WTC11 (cell line): ENCODE measurements at regions not wholly inside any gene's neighbourhood (a gene's known extent, or its start where the extent isn't known, plus 50 kb on each side); places are given as distances from the start of the nearest gene placed in this dataset.

Source experiments
- ATAC-seq: fragments of 200-7000 bp; cut with Tn5 transposase; 2 replicates; pipeline ENCODE4 v1.10.0; 2021; ENCODE audit warnings: mild to moderate bottlenecking, moderate library complexity
- CTCF ChIA-PET: fragments of 300-600 bp; sonication (Branson Sonifier 250); formaldehyde crosslinking; loops from one replicate; lab custom pipeline; 2021; ENCODE audit warnings: antibody characterized with exemption; lab: Charles Lee
- POLR2A ChIA-PET: fragments of 350-600 bp; sonication (Branson Sonifier 250); formaldehyde crosslinking; loops from one replicate; lab custom pipeline; 2021; ENCODE audit warnings: antibody characterized with exemption; lab: Charles Lee
- DNase-seq: peaks from one replicate; pipeline ENCODE4 v3.0.0; 2021; ENCODE audit warnings: low spot score
- H3K27ac Mint-ChIP-seq: 2 replicates; pipeline ENCODE4 v1.8.0; 2021; ENCODE audit warnings: mixed read lengths
- H3K27me3 Mint-ChIP-seq: 2 replicates; pipeline ENCODE4 v1.8.0; 2021; ENCODE audit warnings: low read depth, mild to moderate bottlenecking, moderate library complexity, mixed read lengths
- H3K36me3 Mint-ChIP-seq: 2 replicates; pipeline ENCODE4 v1.8.0; 2021; ENCODE audit warnings: mixed read lengths
- H3K4me1 Mint-ChIP-seq: 2 replicates; pipeline ENCODE4 v1.8.0; 2022; ENCODE audit warnings: mixed read lengths
- H3K4me3 Mint-ChIP-seq: 2 replicates; pipeline ENCODE4 v1.8.0; 2021; ENCODE audit warnings: mild to moderate bottlenecking, moderate library complexity, mixed read lengths
- H3K9me3 Mint-ChIP-seq: 2 replicates; pipeline ENCODE4 v1.8.0; 2021; ENCODE audit warnings: mixed read lengths
- CBFB ChIP-seq: sonication (generic); formaldehyde crosslinking; IDR thresholded peaks from 2 replicates; pipeline ENCODE4 v1.8.1; 2022; ENCODE audit warnings: mild to moderate bottlenecking, low read depth, missing genetic modification reagents
- ELF4 ChIP-seq: sonication (generic); formaldehyde crosslinking; IDR thresholded peaks from 2 replicates; pipeline ENCODE4 v1.8.1; 2022; ENCODE audit warnings: low read depth, mild to moderate bottlenecking, moderate library complexity, missing genetic modification reagents
- GTF2I ChIP-seq: fragments of 250-450 bp; sonication (Bioruptor Pico); conservative IDR thresholded peaks from 2 replicates; pipeline ENCODE4 v1.4.0; 2021; ENCODE audit warnings: mild to moderate bottlenecking
- IRF2 ChIP-seq: sonication (generic); formaldehyde crosslinking; IDR thresholded peaks from 2 replicates; pipeline ENCODE4 v1.8.0; 2022; ENCODE audit warnings: low read depth, missing genetic modification reagents, borderline replicate concordance
- JAZF1 ChIP-seq: fragments of 250-450 bp; sonication (Bioruptor Pico); IDR thresholded peaks from 2 replicates; pipeline ENCODE4 v1.9.0; 2021; ENCODE audit warnings: moderate library complexity, mild to moderate bottlenecking, inconsistent platforms
- MXD4 ChIP-seq: fragments of 250-450 bp; sonication (Bioruptor Pico); IDR thresholded peaks from 2 replicates; pipeline ENCODE4 v1.8.0; 2021; ENCODE audit warnings: mild to moderate bottlenecking, moderate library complexity, borderline replicate concordance
- MYBL2 ChIP-seq: sonication (generic); formaldehyde crosslinking; IDR thresholded peaks from 2 replicates; pipeline ENCODE4 v1.8.1; 2023; ENCODE audit warnings: mild to moderate bottlenecking, moderate library complexity, missing genetic modification reagents
- NR3C1 ChIP-seq: sonication (generic); formaldehyde crosslinking; conservative IDR thresholded peaks from 2 replicates; pipeline ENCODE4 v1.8.1; 2023; ENCODE audit warnings: low read depth, mild to moderate bottlenecking, missing genetic modification reagents
- PRRX2 ChIP-seq: fragments of 250-450 bp; sonication (Bioruptor Pico); IDR thresholded peaks from 2 replicates; pipeline ENCODE4 v1.8.0; 2021; ENCODE audit warnings: mild to moderate bottlenecking
- SMAD3 ChIP-seq: sonication (generic); formaldehyde crosslinking; IDR thresholded peaks from 2 replicates; pipeline ENCODE4 v1.8.0; 2022; ENCODE audit warnings: missing genetic modification reagents, mild to moderate bottlenecking, borderline replicate concordance
- SOX15 ChIP-seq: fragments of 250-450 bp; sonication (Bioruptor Pico); IDR thresholded peaks from 2 replicates; pipeline ENCODE4 v1.9.0; 2021; ENCODE audit warnings: mild to moderate bottlenecking
- TEAD4 ChIP-seq: sonication (generic); formaldehyde crosslinking; IDR thresholded peaks from 2 replicates; pipeline ENCODE4 v1.8.0; 2022; ENCODE audit warnings: mild to moderate bottlenecking, missing genetic modification reagents
- ZNF138 ChIP-seq: sonication (generic); formaldehyde crosslinking; conservative IDR thresholded peaks from 2 replicates; pipeline ENCODE4 v1.8.1; 2022; ENCODE audit warnings: mild to moderate bottlenecking, moderate library complexity, missing genetic modification reagents
- ZNF219 ChIP-seq: sonication (generic); formaldehyde crosslinking; IDR thresholded peaks from 2 replicates; pipeline ENCODE4 v1.8.0; 2023; ENCODE audit warnings: missing genetic modification reagents, mild to moderate bottlenecking, borderline replicate concordance
- ZNF232 ChIP-seq: sonication (generic); formaldehyde crosslinking; IDR thresholded peaks from 2 replicates; pipeline ENCODE4 v1.8.0; 2022; ENCODE audit warnings: mild to moderate bottlenecking, missing genetic modification reagents
- ZNF263 ChIP-seq: sonication (generic); formaldehyde crosslinking; IDR thresholded peaks from 2 replicates; pipeline ENCODE4 v1.8.1; 2022; ENCODE audit warnings: low read depth, mild to moderate bottlenecking, moderate library complexity, missing genetic modification reagents
- ZNF416 ChIP-seq: fragments of 250-450 bp; sonication (Bioruptor Pico); IDR thresholded peaks from 2 replicates; pipeline ENCODE4 v1.9.0; 2021; ENCODE audit warnings: mild to moderate bottlenecking, inconsistent platforms
- TF ChIP-seq, protein P1 (sequence below): sonication (generic); formaldehyde crosslinking; IDR thresholded peaks from 2 replicates; pipeline ENCODE4 v1.8.0; 2022; ENCODE audit warnings: missing genetic modification reagents
- TF ChIP-seq, protein P2 (sequence below): fragments of 200-600 bp; IDR thresholded peaks from 2 replicates; pipeline ENCODE4 v1.8.0; 2022; ENCODE audit warnings: antibody characterized with exemption
- TF ChIP-seq, protein P3 (sequence below): sonication (generic); formaldehyde crosslinking; IDR thresholded peaks from 2 replicates; pipeline ENCODE4 v1.8.0; 2023; ENCODE audit warnings: missing genetic modification reagents, mild to moderate bottlenecking, borderline replicate concordance
- TF ChIP-seq, protein P4 (sequence below): sonication (generic); formaldehyde crosslinking; IDR thresholded peaks from 2 replicates; pipeline ENCODE4 v1.8.1; 2022; ENCODE audit warnings: low read depth, missing genetic modification reagents, borderline replicate concordance
- TF ChIP-seq, protein P5 (sequence below): fragments of 250-450 bp; sonication (Bioruptor Pico); IDR thresholded peaks from 2 replicates; pipeline ENCODE4 v2.1.2; 2022; ENCODE audit warnings: mild to moderate bottlenecking, moderate library complexity

DNA sequence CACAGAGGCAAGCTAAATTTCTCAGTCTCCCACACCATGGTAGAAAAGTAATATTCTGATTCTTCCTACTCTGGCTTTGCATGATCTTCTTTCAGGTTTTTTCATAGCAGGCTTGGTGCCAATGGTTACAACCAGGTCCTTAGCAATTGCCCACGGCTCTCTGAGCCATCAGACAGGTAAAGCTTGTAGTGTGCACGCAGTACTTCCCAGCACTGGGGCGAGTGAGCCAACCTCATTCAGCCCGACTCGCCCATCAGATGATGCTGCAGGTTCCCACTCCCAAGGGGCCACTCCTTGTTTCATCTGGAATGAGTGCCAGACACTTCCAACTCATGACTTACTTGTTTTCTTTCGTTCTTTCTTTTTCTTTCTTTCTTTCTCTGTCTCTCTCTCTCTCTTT is 78.3 kb downstream of the PERP start:
- DNase-seq (no peak), ATAC-seq (no peak)
- TF ChIP-seq ZNF219 (no peak), ZNF263 (no peak), NR3C1 (CRISPR knock-in tag) (no peak), MYBL2 (CRISPR knock-in tag) (no peak), ZNF138 (no peak), PRRX2 (no peak), TEAD4 (CRISPR knock-in tag) (no peak), SMAD3 (CRISPR knock-in tag) (no peak), ZNF232 (CRISPR knock-in tag) (no peak), CBFB (CRISPR knock-in tag) (no peak), ELF4 (no peak), MXD4 (CRISPR knock-in tag) (no peak), IRF2 (CRISPR knock-in tag) (no peak), GTF2I (CRISPR knock-in tag) (no peak), ZNF416 (CRISPR knock-in tag) (no peak)
- TF ChIP-seq, protein P1, sequence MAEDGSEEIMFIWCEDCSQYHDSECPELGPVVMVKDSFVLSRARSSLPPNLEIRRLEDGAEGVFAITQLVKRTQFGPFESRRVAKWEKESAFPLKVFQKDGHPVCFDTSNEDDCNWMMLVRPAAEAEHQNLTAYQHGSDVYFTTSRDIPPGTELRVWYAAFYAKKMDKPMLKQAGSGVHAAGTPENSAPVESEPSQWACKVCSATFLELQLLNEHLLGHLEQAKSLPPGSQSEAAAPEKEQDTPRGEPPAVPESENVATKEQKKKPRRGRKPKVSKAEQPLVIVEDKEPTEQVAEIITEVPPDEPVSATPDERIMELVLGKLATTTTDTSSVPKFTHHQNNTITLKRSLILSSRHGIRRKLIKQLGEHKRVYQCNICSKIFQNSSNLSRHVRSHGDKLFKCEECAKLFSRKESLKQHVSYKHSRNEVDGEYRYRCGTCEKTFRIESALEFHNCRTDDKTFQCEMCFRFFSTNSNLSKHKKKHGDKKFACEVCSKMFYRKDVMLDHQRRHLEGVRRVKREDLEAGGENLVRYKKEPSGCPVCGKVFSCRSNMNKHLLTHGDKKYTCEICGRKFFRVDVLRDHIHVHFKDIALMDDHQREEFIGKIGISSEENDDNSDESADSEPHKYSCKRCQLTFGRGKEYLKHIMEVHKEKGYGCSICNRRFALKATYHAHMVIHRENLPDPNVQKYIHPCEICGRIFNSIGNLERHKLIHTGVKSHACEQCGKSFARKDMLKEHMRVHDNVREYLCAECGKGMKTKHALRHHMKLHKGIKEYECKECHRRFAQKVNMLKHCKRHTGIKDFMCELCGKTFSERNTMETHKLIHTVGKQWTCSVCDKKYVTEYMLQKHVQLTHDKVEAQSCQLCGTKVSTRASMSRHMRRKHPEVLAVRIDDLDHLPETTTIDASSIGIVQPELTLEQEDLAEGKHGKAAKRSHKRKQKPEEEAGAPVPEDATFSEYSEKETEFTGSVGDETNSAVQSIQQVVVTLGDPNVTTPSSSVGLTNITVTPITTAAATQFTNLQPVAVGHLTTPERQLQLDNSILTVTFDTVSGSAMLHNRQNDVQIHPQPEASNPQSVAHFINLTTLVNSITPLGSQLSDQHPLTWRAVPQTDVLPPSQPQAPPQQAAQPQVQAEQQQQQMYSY (CRISPR knock-in tag): no peak
- TF ChIP-seq, protein P2, sequence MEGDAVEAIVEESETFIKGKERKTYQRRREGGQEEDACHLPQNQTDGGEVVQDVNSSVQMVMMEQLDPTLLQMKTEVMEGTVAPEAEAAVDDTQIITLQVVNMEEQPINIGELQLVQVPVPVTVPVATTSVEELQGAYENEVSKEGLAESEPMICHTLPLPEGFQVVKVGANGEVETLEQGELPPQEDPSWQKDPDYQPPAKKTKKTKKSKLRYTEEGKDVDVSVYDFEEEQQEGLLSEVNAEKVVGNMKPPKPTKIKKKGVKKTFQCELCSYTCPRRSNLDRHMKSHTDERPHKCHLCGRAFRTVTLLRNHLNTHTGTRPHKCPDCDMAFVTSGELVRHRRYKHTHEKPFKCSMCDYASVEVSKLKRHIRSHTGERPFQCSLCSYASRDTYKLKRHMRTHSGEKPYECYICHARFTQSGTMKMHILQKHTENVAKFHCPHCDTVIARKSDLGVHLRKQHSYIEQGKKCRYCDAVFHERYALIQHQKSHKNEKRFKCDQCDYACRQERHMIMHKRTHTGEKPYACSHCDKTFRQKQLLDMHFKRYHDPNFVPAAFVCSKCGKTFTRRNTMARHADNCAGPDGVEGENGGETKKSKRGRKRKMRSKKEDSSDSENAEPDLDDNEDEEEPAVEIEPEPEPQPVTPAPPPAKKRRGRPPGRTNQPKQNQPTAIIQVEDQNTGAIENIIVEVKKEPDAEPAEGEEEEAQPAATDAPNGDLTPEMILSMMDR: no peak
- TF ChIP-seq, protein P3, sequence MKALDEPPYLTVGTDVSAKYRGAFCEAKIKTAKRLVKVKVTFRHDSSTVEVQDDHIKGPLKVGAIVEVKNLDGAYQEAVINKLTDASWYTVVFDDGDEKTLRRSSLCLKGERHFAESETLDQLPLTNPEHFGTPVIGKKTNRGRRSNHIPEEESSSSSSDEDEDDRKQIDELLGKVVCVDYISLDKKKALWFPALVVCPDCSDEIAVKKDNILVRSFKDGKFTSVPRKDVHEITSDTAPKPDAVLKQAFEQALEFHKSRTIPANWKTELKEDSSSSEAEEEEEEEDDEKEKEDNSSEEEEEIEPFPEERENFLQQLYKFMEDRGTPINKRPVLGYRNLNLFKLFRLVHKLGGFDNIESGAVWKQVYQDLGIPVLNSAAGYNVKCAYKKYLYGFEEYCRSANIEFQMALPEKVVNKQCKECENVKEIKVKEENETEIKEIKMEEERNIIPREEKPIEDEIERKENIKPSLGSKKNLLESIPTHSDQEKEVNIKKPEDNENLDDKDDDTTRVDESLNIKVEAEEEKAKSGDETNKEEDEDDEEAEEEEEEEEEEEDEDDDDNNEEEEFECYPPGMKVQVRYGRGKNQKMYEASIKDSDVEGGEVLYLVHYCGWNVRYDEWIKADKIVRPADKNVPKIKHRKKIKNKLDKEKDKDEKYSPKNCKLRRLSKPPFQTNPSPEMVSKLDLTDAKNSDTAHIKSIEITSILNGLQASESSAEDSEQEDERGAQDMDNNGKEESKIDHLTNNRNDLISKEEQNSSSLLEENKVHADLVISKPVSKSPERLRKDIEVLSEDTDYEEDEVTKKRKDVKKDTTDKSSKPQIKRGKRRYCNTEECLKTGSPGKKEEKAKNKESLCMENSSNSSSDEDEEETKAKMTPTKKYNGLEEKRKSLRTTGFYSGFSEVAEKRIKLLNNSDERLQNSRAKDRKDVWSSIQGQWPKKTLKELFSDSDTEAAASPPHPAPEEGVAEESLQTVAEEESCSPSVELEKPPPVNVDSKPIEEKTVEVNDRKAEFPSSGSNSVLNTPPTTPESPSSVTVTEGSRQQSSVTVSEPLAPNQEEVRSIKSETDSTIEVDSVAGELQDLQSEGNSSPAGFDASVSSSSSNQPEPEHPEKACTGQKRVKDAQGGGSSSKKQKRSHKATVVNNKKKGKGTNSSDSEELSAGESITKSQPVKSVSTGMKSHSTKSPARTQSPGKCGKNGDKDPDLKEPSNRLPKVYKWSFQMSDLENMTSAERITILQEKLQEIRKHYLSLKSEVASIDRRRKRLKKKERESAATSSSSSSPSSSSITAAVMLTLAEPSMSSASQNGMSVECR (CRISPR knock-in tag): no peak
- ChIA-PET CTCF (no interaction called here), POLR2A (no interaction called here)
- Mint-ChIP-seq H3K36me3 (no peaks in the 10 kb centered on the region), H3K4me3 (no peak overlapping the region), H3K9me3 (no peaks in the 10 kb centered on the region), H3K4me1 (no peaks in the 10 kb centered on the region), H3K27ac (no peak overlapping the region), H3K27me3 (no peaks in the 10 kb centered on the region; the same call in none of the 2 replicates)

DNA sequence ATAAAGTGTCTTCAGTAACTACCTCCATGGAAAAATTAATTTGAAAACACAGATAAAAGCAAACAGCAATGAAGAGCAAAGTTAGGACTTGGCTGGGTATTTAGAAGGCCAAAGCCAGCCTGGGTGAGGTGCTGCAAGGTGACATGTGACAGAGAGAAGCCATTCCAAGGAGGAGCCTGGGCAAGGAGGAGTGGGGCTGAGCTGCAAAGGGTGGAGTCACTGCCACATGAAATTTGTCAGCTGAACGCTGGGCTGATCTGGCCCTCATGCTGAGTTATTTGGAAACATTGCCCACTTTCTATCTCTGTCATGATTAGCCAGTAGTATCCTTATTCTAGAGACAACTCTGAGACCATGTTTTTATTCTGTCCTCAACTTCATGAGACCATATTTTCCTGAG is 76.3 kb downstream of the PERP start:
- H3K9me3 Mint-ChIP-seq: no peaks in the 10 kb centered on the region
- no peak for ATAC-seq
- POLR2A ChIA-PET: interaction anchor here (0.6 kb wide), 1 partner anchor 85 kb away, joined by 8 read pairs; no protein-coding TSS in a partner anchor
- TF ChIP-seq, protein P4, sequence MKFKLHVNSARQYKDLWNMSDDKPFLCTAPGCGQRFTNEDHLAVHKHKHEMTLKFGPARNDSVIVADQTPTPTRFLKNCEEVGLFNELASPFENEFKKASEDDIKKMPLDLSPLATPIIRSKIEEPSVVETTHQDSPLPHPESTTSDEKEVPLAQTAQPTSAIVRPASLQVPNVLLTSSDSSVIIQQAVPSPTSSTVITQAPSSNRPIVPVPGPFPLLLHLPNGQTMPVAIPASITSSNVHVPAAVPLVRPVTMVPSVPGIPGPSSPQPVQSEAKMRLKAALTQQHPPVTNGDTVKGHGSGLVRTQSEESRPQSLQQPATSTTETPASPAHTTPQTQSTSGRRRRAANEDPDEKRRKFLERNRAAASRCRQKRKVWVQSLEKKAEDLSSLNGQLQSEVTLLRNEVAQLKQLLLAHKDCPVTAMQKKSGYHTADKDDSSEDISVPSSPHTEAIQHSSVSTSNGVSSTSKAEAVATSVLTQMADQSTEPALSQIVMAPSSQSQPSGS: no peak
- TF ChIP-seq, protein P5, sequence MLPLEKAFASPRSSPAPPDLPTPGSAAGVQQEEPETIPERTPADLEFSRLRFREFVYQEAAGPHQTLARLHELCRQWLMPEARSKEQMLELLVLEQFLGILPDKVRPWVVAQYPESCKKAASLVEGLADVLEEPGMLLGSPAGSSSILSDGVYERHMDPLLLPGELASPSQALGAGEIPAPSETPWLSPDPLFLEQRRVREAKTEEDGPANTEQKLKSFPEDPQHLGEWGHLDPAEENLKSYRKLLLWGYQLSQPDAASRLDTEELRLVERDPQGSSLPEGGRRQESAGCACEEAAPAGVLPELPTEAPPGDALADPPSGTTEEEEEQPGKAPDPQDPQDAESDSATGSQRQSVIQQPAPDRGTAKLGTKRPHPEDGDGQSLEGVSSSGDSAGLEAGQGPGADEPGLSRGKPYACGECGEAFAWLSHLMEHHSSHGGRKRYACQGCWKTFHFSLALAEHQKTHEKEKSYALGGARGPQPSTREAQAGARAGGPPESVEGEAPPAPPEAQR (CRISPR knock-in tag): no peak
- TF ChIP-seq SOX15: no peak
- no peak for TF ChIP-seq JAZF1 (CRISPR knock-in tag)

More for the DNA sequence above, 76.3 kb downstream of the PERP start:
- Mint-ChIP-seq H3K27ac (no peak overlapping the region), H3K27me3 (no peaks in the 10 kb centered on the region; the same call in none of the 2 replicates), H3K36me3 (no peaks in the 10 kb centered on the region), H3K4me1 (no peaks in the 10 kb centered on the region), H3K4me3 (no peak overlapping the region)
- CTCF ChIA-PET: interaction anchor here (1.2 kb wide), 1 partner anchor 23 kb away, joined by 3 read pairs; no protein-coding TSS in a partner anchor
- no peak for DNase-seq
